Large intestine (tissue), 3 donors: ENCODE measurements at regions not wholly inside any gene's neighbourhood (a gene's known extent, or its start where the extent isn't known, plus 50 kb on each side); places are given as distances from the start of the nearest gene placed in this dataset.
"Not testable (repeated sequence)": the region's sequence is repeated elsewhere in the genome, so short reads cannot be mapped to it uniquely, and the experiment has no call there.

Experiments
- DNase-seq, 2 donors: peaks; one replicate each; pipeline versions ENCODE4 v3.0.0 to v3.0.0-alpha.2; 2013
- H3K27ac ChIP-seq: one replicate; pipeline ENCODE4 v1.5.1; 2013; ENCODE audit warnings: low read length
- H3K27me3 ChIP-seq: 2 replicates; pipeline ENCODE4 v1.6.1; 2013; ENCODE audit warnings: low read length; ENCODE audit not compliant: control insufficient read depth, insufficient read depth
- H3K36me3 ChIP-seq: 2 replicates; pipeline ENCODE4 v1.6.1; 2013; ENCODE audit warnings: low read length; ENCODE audit not compliant: control insufficient read depth, insufficient read depth
- H3K4me1 ChIP-seq: one replicate; pipeline ENCODE4 v1.6.1; 2013; ENCODE audit warnings: low read length; ENCODE audit not compliant: control insufficient read depth, insufficient read depth
- H3K4me3 ChIP-seq: one replicate; pipeline ENCODE4 v1.5.1; 2013; ENCODE audit warnings: low read length
- H3K9me3 ChIP-seq: one replicate; pipeline ENCODE4 v1.6.1; 2013; ENCODE audit warnings: mild to moderate bottlenecking, low read depth, low read length, moderate library complexity; ENCODE audit not compliant: control insufficient read depth
- WGBS: methylation state at CpG from one replicate; pipeline ENCODE4 v1.1.5; 2013; ENCODE audit warnings: low lambda C conversion rate; ENCODE audit not compliant: insufficient coverage; 5-methylcytosine and 5-hydroxymethylcytosine counted together

- DNase-seq, result no peak
- H3K4me1 ChIP-seq, result no peaks in the 10 kb centered on the region
- H3K27me3 ChIP-seq, result no peaks in the 10 kb centered on the region
- no peak overlapping the region for H3K27ac ChIP-seq
- H3K4me3 ChIP-seq, result no peak overlapping the region
- no peaks in the 10 kb centered on the region for H3K9me3 ChIP-seq
- no peaks in the 10 kb centered on the region for H3K36me3 ChIP-seq
- WGBS, result 71% methylated on average over 2 of the region's 3 CpGs
Measured at GRCh38 chr4:155478336-155478835, 101.6 kb upstream of the MAP9 start.

GRCh38 chr4:155474758-155475157 lies 98.0 kb upstream of the MAP9 start:
- no peak for DNase-seq
- no peak overlapping the region for H3K4me3 ChIP-seq
- no peaks in the 10 kb centered on the region for H3K9me3 ChIP-seq
- H3K27me3 ChIP-seq, result no peaks in the 10 kb centered on the region
- H3K4me1 ChIP-seq, result no peaks in the 10 kb centered on the region
- no peak overlapping the region for H3K27ac ChIP-seq
- WGBS, result 73% methylated on average over 2 of the region's 5 CpGs
- no peaks in the 10 kb centered on the region for H3K36me3 ChIP-seq

GRCh38 chr4:155473420-155474095 lies 96.8 kb upstream of the MAP9 start:
- Histone ChIP-seq H3K4me3 (no peak overlapping the region), H3K4me1 (no peaks in the 10 kb centered on the region), H3K36me3 (no peaks in the 10 kb centered on the region), H3K27me3 (no peaks in the 10 kb centered on the region), H3K27ac (no peak overlapping the region), H3K9me3 (no peaks in the 10 kb centered on the region)
- no peak for DNase-seq
- 76% methylated on average over 3 of the region's 3 CpGs for WGBS

GRCh38 chr4:155468282-155468681 lies 91.5 kb upstream of the MAP9 start:
- Histone ChIP-seq H3K4me1 (no peaks in the 10 kb centered on the region), H3K27me3 (no peaks in the 10 kb centered on the region), H3K36me3 (no peaks in the 10 kb centered on the region), H3K27ac (no peak overlapping the region), H3K4me3 (no peak overlapping the region), H3K9me3 (no peaks in the 10 kb centered on the region)
- DNase-seq, result no peak
- WGBS, result no CpG with 5 or more reads among the region's 1 CpG

DNA sequence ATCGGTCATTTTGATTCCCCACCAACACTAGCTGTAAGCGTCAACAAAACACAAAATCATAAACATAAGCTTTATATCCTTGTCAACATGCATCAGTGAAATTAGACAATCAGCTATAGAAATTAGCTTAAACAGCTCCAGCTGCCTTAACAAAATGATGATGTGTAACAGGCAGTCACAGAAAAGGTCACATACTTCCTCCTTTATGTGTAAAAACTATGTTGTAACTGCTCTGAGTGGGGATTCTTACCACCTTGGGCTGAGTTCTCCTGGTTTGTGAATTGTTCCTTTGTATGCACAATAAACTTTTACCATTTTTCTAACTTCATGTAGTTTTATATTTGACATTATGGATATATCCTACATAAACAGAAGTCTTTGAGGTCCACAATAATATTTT lies 73.9 kb upstream of the MAP9 start:
- 100% methylated on average over 1 of the region's 2 CpGs for WGBS
- H3K9me3 ChIP-seq, result no peaks in the 10 kb centered on the region

GRCh38 chr4:155445306-155445705 lies 68.5 kb upstream of the MAP9 start:
- no peaks in the 10 kb centered on the region for H3K4me1 ChIP-seq
- no peak overlapping the region for H3K27ac ChIP-seq
- H3K36me3 ChIP-seq, result no peaks in the 10 kb centered on the region
- H3K9me3 ChIP-seq, result no peaks in the 10 kb centered on the region
- no peak overlapping the region for H3K4me3 ChIP-seq
- no peak for DNase-seq
- peaks cover 6% of the 10 kb centered on the region for H3K27me3 ChIP-seq
- no CpG with 5 or more reads among the region's 1 CpG for WGBS

More for the DNA sequence above, 73.9 kb upstream of the MAP9 start:
- H3K4me3 ChIP-seq, result no peak overlapping the region
- no peaks in the 10 kb centered on the region for H3K36me3 ChIP-seq
- H3K27ac ChIP-seq, result no peak overlapping the region
- no peak for DNase-seq
- H3K27me3 ChIP-seq, result no peaks in the 10 kb centered on the region
- no peaks in the 10 kb centered on the region for H3K4me1 ChIP-seq

DNA sequence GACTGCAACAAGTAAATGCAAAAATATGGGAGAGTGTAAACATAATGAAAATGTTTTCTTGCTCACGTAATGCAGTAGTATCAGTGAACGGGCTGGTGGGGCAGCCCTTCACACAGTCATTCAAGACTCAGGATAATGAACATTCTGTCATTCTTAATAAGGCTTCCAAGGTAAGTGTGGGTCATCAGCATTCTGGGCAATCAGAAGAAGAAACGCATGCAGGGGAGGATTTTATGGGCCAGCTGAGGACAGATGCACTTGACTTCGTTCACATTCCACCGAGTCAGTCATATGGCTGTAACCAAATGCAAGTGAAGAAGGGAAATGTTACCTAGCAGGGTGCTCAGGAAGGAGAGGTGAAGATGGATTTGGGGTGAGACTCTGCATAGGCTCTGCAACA lies 68.0 kb upstream of the MAP9 start:
- Histone ChIP-seq H3K9me3 (no peaks in the 10 kb centered on the region), H3K36me3 (no peaks in the 10 kb centered on the region), H3K4me1 (no peaks in the 10 kb centered on the region), H3K4me3 (no peak overlapping the region), H3K27me3 (peaks cover 6% of the 10 kb centered on the region), H3K27ac (no peak overlapping the region)
- DNase-seq, result no peak
- WGBS, result 80% methylated on average over 2 of the region's 5 CpGs

DNA sequence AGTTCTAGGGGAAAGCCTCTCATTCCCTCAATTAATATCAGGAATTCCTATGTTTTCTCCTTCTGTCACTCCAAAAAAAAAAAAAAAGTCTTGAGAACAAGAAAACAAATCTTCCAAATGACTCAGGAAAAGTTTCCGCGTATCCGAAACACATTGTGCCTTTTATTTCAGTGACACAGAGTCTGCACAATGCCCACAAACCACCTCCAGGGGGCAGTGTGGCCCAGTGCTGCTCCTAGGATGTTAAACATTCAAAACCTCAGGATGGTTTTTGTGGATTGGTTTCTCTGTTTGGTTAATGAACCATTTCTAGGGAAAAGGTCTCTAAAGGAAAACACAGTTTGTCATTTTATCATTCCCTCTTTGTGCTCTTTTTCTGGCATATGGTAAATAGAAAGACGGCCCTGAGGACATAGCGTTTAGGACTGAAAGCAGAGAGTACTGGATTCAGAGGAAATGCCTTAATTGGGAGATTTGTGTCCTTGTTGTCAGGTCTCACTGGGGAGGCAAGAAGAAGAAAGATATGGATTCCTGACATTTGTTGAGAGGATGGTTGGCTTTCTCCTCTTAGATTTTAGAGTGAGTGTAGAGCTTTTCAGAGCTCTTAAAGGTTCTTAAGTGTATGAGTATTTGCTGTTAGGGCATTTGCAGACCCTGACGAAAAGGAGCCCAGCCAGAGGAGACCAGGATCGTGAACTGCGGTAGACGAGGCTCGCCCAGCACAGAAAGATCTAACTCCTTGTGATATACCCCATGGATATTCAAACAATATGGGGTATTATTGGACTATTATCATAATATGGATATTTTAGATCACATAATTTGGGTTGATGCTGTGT lies 65.7 kb upstream of the MAP9 start:
- no peaks in the 10 kb centered on the region for H3K36me3 ChIP-seq
- no peak overlapping the region for H3K27ac ChIP-seq
- H3K4me3 ChIP-seq, result no peak overlapping the region
- H3K9me3 ChIP-seq, result no peaks in the 10 kb centered on the region
- 96% methylated on average over 4 of the region's 10 CpGs for WGBS
- peak; percentile 44 for DNase-seq
- H3K4me1 ChIP-seq, result no peaks in the 10 kb centered on the region
- peaks cover 6% of the 10 kb centered on the region for H3K27me3 ChIP-seq

- H3K36me3 ChIP-seq, result no peaks in the 10 kb centered on the region
Measured at GRCh38 chr4:155441475-155441874, 64.7 kb upstream of the MAP9 start.

GRCh38 chr4:155439760-155440159 lies 63.0 kb upstream of the MAP9 start:
- H3K9me3 ChIP-seq, H3K36me3 ChIP-seq, H3K4me3 ChIP-seq, H3K27me3 ChIP-seq, DNase-seq, H3K27ac ChIP-seq, H3K4me1 ChIP-seq: not testable (repeated sequence)
- no CpG with 5 or more reads among the region's 6 CpGs for WGBS

More at GRCh38 chr4:155441475-155441874, 64.7 kb upstream of the MAP9 start:
- no CpG with 5 or more reads among the region's 1 CpG for WGBS
- Histone ChIP-seq H3K4me3 (no peak overlapping the region), H3K27ac (no peak overlapping the region), H3K27me3 (peaks cover 6% of the 10 kb centered on the region), H3K4me1 (no peaks in the 10 kb centered on the region), H3K9me3 (no peaks in the 10 kb centered on the region)
- no peak for DNase-seq
